ENCODE measurements at regions not wholly inside any gene's neighbourhood (a gene's known extent, or its start where the extent isn't known, plus 50 kb on each side); places are given as distances from the start of the nearest gene placed in this dataset.

DNA sequence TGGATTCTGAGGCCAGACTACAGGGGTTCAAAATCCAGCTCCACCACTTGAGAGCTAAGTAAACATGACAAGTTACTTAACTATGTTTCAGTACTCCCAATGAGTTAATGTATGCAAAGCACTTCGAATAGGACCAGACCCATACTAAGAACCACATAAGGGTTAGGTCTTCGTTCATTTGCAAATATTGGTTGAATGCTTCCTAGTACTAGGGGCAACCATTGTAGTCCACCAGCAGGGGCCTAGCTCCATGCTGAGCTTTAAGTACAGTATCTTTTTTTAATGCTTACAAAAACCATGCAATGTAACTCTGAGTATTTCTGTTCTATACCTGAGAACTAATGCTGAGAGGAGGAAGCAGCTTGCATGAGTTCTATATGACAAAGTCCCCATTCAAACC, 80.4 kb upstream of the PDE1C start:
- TF ChIP-seq, protein P1, sequence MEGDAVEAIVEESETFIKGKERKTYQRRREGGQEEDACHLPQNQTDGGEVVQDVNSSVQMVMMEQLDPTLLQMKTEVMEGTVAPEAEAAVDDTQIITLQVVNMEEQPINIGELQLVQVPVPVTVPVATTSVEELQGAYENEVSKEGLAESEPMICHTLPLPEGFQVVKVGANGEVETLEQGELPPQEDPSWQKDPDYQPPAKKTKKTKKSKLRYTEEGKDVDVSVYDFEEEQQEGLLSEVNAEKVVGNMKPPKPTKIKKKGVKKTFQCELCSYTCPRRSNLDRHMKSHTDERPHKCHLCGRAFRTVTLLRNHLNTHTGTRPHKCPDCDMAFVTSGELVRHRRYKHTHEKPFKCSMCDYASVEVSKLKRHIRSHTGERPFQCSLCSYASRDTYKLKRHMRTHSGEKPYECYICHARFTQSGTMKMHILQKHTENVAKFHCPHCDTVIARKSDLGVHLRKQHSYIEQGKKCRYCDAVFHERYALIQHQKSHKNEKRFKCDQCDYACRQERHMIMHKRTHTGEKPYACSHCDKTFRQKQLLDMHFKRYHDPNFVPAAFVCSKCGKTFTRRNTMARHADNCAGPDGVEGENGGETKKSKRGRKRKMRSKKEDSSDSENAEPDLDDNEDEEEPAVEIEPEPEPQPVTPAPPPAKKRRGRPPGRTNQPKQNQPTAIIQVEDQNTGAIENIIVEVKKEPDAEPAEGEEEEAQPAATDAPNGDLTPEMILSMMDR (conservative IDR thresholded peaks at IDR 0.05 in 1 of 2, IDR thresholded peaks at IDR 0.05 in 1 of 2; ENCODE audit: extremely low read depth in 1 of 2, insufficient read depth in 1 of 2, low read depth in 1 of 2, low read length in 2 of 2) = no peak
- no peak for TF ChIP-seq EZH2 (IDR thresholded peaks at IDR 0.05; ENCODE audit: borderline replicate concordance, low read length)
